HCT116 (cell line): ENCODE measurements at regions not wholly inside any gene's neighbourhood (a gene's known extent, or its start where the extent isn't known, plus 50 kb on each side); places are given as distances from the start of the nearest gene placed in this dataset.

ENCODE experiments used
- ATAC-seq: fragments of 200-7000 bp; cut with Tn5 transposase; 2 replicates; pipeline ENCODE4 v1.9.1; 2020; ENCODE audit warnings: mild to moderate bottlenecking, moderate library complexity
- BruUV-seq: library from RNA; stranded (reverse); fragments of 400-500 nt; replicated peaks from 2 replicates; lab custom pipeline; 2021; lab: Mats Ljungman, UMichigan
- CTCF ChIA-PET: fragments of 300-600 bp; sonication (Branson Sonifier 250); formaldehyde crosslinking; loops from one replicate; lab custom pipeline; 2021; ENCODE audit warnings: antibody characterized with exemption; lab: Charles Lee
- POLR2A ChIA-PET: fragments of 300-600, 350-600 bp; sonication (Branson Sonifier 250); formaldehyde crosslinking; loops from one replicate; lab custom pipeline; 2021; ENCODE audit warnings: antibody characterized with exemption; lab: Charles Lee
- RAD21 ChIA-PET, 2 experiments: fragments of 300-600 bp; sonication (Branson Sonifier 250); formaldehyde crosslinking; loops; one replicate each; lab custom pipeline; 2023; ENCODE audit warnings: low total read pairs in 2 of 2; ENCODE audit not compliant: uncharacterized antibody in 2 of 2, unreplicated experiment in 2 of 2, low non-redundant PET in 1 of 2; lab: Charles Lee
- DNase-seq: peaks from one replicate; pipeline ENCODE4 v3.0.0-alpha.2; 2010; ENCODE audit warnings: low read depth, low spot score
- H2AFZ ChIP-seq: fragments of 200-600 bp; shearing (Covaris generic), sonication (generic); 2 replicates; pipeline ENCODE4 v1.6.1; 2017; ENCODE audit warnings: low read depth, mixed run types, mixed read lengths, antibody characterized with exemption, low read length; ENCODE audit not compliant: poor library complexity, severe bottlenecking
- H3K27ac ChIP-seq: 2 replicates; pipeline ENCODE4 v1.5.1; 2012; ENCODE audit warnings: low read depth, low read length
- H3K27me3 ChIP-seq: fragments of 200-600 bp; sonication (generic); 2 replicates; pipeline ENCODE4 v1.6.1; 2016; ENCODE audit warnings: mixed run types, low read length, mixed read lengths; ENCODE audit not compliant: insufficient read depth
- H3K36me3 ChIP-seq, 2 experiments: fragments of 200-500 bp in 1 of 2; fragments of 200-600 bp in 1 of 2; sonication (Bioruptor generic) in 1 of 2; sonication (generic) in 1 of 2; 2 replicates each; pipeline versions ENCODE4 v1.5.1 to v1.6.1; 2014 to 2016; ENCODE audit warnings: low read length in 2 of 2, inconsistent platforms in 1 of 2, mixed read lengths in 1 of 2, mixed run types in 1 of 2; ENCODE audit not compliant: insufficient read depth in 2 of 2, control insufficient read depth in 1 of 2
- H3K4me1 ChIP-seq, 2 experiments: fragments of 200-600 bp in 1 of 2; sonication (generic) in 1 of 2; 2 replicates each; pipeline versions ENCODE4 v1.5.1 to v1.6.1; 2012 to 2017; ENCODE audit warnings: low read length in 2 of 2, inconsistent platforms in 1 of 2, mild to moderate bottlenecking in 1 of 2, mixed read lengths in 1 of 2, mixed run types in 1 of 2, moderate library complexity in 1 of 2; ENCODE audit not compliant: insufficient read depth in 2 of 2, control insufficient read depth in 1 of 2
- H3K4me2 ChIP-seq: fragments of 200-600 bp; sonication (generic); 2 replicates; pipeline ENCODE4 v1.6.1; 2017; ENCODE audit warnings: mixed run types, low read length, mixed read lengths
- H3K4me3 ChIP-seq, 2 experiments: fragments of 200-600 bp in 1 of 2; sonication (generic) in 1 of 2; replicated peaks in 1 of 2; 2 replicates each; pipeline ENCODE4 v1.5.1; 2011 to 2016; ENCODE audit warnings: low read length in 2 of 2, control low read depth in 1 of 2, low read depth in 1 of 2, mild to moderate bottlenecking in 1 of 2, mixed read lengths in 1 of 2, mixed run types in 1 of 2
- H3K79me2 ChIP-seq: fragments of 200-600 bp; sonication (generic); 2 replicates; pipeline ENCODE4 v1.6.1; 2017; ENCODE audit warnings: mild to moderate bottlenecking, mixed run types, low read length, moderate library complexity, mixed read lengths; ENCODE audit not compliant: insufficient read depth
- H3K9ac ChIP-seq: fragments of 200-600 bp; sonication (generic); 2 replicates; pipeline ENCODE4 v1.6.1; 2016; ENCODE audit warnings: low read length, mixed read lengths
- H3K9me2 ChIP-seq: fragments of 200-600 bp; sonication (generic), shearing (Covaris generic); 2 replicates; pipeline ENCODE4 v1.6.1; 2017; ENCODE audit warnings: mixed run types, mild to moderate bottlenecking, moderate library complexity; ENCODE audit not compliant: insufficient read depth
- H3K9me3 ChIP-seq, 2 experiments: fragments of 200-500 bp in 1 of 2; fragments of 200-600 bp in 1 of 2; sonication (Bioruptor generic) in 1 of 2; sonication (generic) in 1 of 2; 2 replicates each; pipeline ENCODE4 v1.6.1; 2014 to 2017; ENCODE audit warnings: low read length in 2 of 2, mixed read lengths in 2 of 2, inconsistent platforms in 1 of 2, low read depth in 1 of 2, mild to moderate bottlenecking in 1 of 2, mixed run types in 1 of 2, moderate library complexity in 1 of 2; ENCODE audit not compliant: control insufficient read depth in 1 of 2, insufficient read depth in 1 of 2
- H4K20me1 ChIP-seq: fragments of 200-600 bp; sonication (generic), shearing (Covaris generic); 2 replicates; pipeline ENCODE4 v1.6.1; 2017; ENCODE audit warnings: mixed run types, mild to moderate bottlenecking, moderate library complexity; ENCODE audit not compliant: insufficient read depth
- CEBPB ChIP-seq: IDR thresholded peaks from 2 replicates; pipeline ENCODE4 v1.6.1; 2012; ENCODE audit warnings: low read depth
- EGR1 ChIP-seq: IDR thresholded peaks from 2 replicates; pipeline ENCODE4 v1.6.1; 2012; ENCODE audit warnings: low read depth
- FOSL1 ChIP-seq: IDR thresholded peaks from 2 replicates; pipeline ENCODE4 v1.6.1; 2012; ENCODE audit warnings: low read depth
- POLR2AphosphoS5 ChIP-seq: IDR thresholded peaks from 2 replicates; pipeline ENCODE4 v1.6.1; 2011; ENCODE audit warnings: mild to moderate bottlenecking, low read depth, low read length, moderate library complexity
- SIN3A ChIP-seq: IDR thresholded peaks from 2 replicates; pipeline ENCODE4 v1.6.1; 2012; ENCODE audit warnings: low read depth
- SP1 ChIP-seq: IDR thresholded peaks from 2 replicates; pipeline ENCODE4 v1.6.1; 2012; ENCODE audit warnings: low read depth
- SRF ChIP-seq: IDR thresholded peaks from 2 replicates; pipeline ENCODE4 v1.6.1; 2012; ENCODE audit warnings: low read depth
- TCF7L2 ChIP-seq: IDR thresholded peaks from 2 replicates; pipeline ENCODE4 v1.7.0; 2011; ENCODE audit warnings: borderline replicate concordance, inconsistent platforms; ENCODE audit not compliant: insufficient read depth, insufficient read length; ENCODE audit errors: extremely low read depth
- YY1 ChIP-seq: IDR thresholded peaks from 2 replicates; pipeline ENCODE4 v1.6.1; 2011; ENCODE audit warnings: low read length, low read depth, moderate library complexity, mild to moderate bottlenecking; ENCODE audit not compliant: insufficient replicate concordance; ENCODE audit errors: extremely low read depth
- intact Hi-C: fragments of 100-400 bp; cut with micrococcal nuclease; formaldehyde crosslinking; loops from 2 replicates; pipeline ENCODE4 v1.10.0; 2022
- TF ChIP-seq, protein P1 (sequence below): IDR thresholded peaks from 2 replicates; pipeline ENCODE4 v1.6.1; 2011; ENCODE audit warnings: mild to moderate bottlenecking, low read length, moderate library complexity; ENCODE audit not compliant: insufficient replicate concordance; ENCODE audit errors: extremely low read depth
- TF ChIP-seq, protein P2 (sequence below): IDR thresholded peaks from 2 replicates; pipeline ENCODE4 v1.6.1; 2012

DNA sequence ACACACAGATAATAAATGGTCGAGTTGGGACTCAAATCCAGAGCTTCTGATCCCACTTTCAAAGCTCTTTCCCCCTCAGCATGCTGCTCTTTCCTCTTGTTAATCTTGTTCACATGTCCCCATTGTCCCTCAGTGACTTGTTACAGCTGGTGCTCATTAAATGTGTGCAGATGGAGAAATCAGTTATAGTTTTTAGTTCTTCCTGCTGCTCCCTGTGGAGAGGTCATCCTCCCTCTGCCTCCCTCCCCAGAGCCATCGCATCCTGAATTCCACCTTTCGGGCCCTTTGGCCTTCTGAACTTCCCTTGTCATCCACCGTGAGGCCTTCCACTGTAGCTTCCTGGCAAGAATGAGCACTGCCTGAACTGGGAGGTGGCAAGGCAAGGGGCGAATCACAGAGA lies 179.6 kb downstream of the WSCD1 start:
- peaks cover 52% of the 10 kb centered on the region; the same call in 1 of the 2 replicates for H3K27me3 ChIP-seq
- no peaks in the 10 kb centered on the region for H3K36me3 ChIP-seq
- BruUV-seq = no TSS peak
- no peak overlapping the region for H3K27ac ChIP-seq
- ChIA-PET RAD21 (no interaction called here), POLR2A (no interaction called here), CTCF (no interaction called here)
- no peaks in the 10 kb centered on the region for H3K79me2 ChIP-seq
- H4K20me1 ChIP-seq = no peaks in the 10 kb centered on the region
- ATAC-seq = no peak
- no peak overlapping the region for H2AFZ ChIP-seq
- H3K9me2 ChIP-seq = no peaks in the 10 kb centered on the region
- no peak for DNase-seq
- no peaks in the 10 kb centered on the region for H3K4me1 ChIP-seq
- no peak overlapping the region for H3K4me2 ChIP-seq
- H3K9me3 ChIP-seq = no peaks in the 10 kb centered on the region
- no peak overlapping the region for H3K4me3 ChIP-seq
- TF ChIP-seq FOSL1 = no peak
- TF ChIP-seq YY1 = no peak
- TF ChIP-seq, protein P1, sequence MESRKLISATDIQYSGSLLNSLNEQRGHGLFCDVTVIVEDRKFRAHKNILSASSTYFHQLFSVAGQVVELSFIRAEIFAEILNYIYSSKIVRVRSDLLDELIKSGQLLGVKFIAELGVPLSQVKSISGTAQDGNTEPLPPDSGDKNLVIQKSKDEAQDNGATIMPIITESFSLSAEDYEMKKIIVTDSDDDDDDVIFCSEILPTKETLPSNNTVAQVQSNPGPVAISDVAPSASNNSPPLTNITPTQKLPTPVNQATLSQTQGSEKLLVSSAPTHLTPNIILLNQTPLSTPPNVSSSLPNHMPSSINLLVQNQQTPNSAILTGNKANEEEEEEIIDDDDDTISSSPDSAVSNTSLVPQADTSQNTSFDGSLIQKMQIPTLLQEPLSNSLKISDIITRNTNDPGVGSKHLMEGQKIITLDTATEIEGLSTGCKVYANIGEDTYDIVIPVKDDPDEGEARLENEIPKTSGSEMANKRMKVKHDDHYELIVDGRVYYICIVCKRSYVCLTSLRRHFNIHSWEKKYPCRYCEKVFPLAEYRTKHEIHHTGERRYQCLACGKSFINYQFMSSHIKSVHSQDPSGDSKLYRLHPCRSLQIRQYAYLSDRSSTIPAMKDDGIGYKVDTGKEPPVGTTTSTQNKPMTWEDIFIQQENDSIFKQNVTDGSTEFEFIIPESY = no peak
- TF ChIP-seq SRF = no peak
- TF ChIP-seq CEBPB = no peak
- TF ChIP-seq EGR1 = no peak
- no peak for TF ChIP-seq SP1
- no peak for TF ChIP-seq TCF7L2
- TF ChIP-seq POLR2AphosphoS5 = no peak
- TF ChIP-seq, protein P2, sequence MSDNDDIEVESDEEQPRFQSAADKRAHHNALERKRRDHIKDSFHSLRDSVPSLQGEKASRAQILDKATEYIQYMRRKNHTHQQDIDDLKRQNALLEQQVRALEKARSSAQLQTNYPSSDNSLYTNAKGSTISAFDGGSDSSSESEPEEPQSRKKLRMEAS = no peak
- no peak for TF ChIP-seq SIN3A
- intact Hi-C loops = no loop called here
- H3K9ac ChIP-seq = no peak overlapping the region
